H9 (cell line): ENCODE measurements at regions not wholly inside any gene's neighbourhood (a gene's known extent, or its start where the extent isn't known, plus 50 kb on each side); places are given as distances from the start of the nearest gene placed in this dataset.

Experiments used
- DNase-seq: peaks from one replicate; pipeline ENCODE4 v3.0.0-alpha.2; 2017
- H2AFZ ChIP-seq: one replicate; pipeline ENCODE4 v1.6.1; 2013; ENCODE audit warnings: mild to moderate bottlenecking, low read length, control low read depth, moderate library complexity
- H2AK5ac ChIP-seq: 2 replicates; pipeline ENCODE4 v1.6.1; 2013; ENCODE audit warnings: low read length, control low read depth, mixed read lengths; ENCODE audit not compliant: insufficient read length
- H2BK120ac ChIP-seq: one replicate; pipeline ENCODE4 v1.6.1; 2013; ENCODE audit warnings: low read depth, mild to moderate bottlenecking, low read length, control low read depth, inconsistent platforms; ENCODE audit not compliant: poor library complexity, severe bottlenecking
- H2BK12ac ChIP-seq: 2 replicates; pipeline ENCODE4 v1.6.1; 2013; ENCODE audit warnings: low read length, control low read depth, mixed read lengths, low read depth; ENCODE audit not compliant: insufficient read length
- H2BK15ac ChIP-seq: 2 replicates; pipeline ENCODE4 v1.6.1; 2013; ENCODE audit warnings: low read depth, low read length, control low read depth
- H2BK20ac ChIP-seq: one replicate; pipeline ENCODE4 v1.6.1; 2013; ENCODE audit warnings: low read depth, mild to moderate bottlenecking, low read length, control low read depth, inconsistent platforms; ENCODE audit not compliant: poor library complexity, severe bottlenecking
- H2BK5ac ChIP-seq: 2 replicates; pipeline ENCODE4 v1.6.1; 2013; ENCODE audit warnings: low read length, control low read depth, mixed read lengths; ENCODE audit not compliant: insufficient read length
- H3K14ac ChIP-seq: 2 replicates; pipeline ENCODE4 v1.6.1; 2013; ENCODE audit warnings: low read length, control low read depth; ENCODE audit not compliant: insufficient read depth
- H3K18ac ChIP-seq: 2 replicates; pipeline ENCODE4 v1.6.1; 2013; ENCODE audit warnings: low read depth, mild to moderate bottlenecking, mixed read lengths, low read length, control low read depth; ENCODE audit not compliant: insufficient read length
- H3K23ac ChIP-seq: 2 replicates; pipeline ENCODE4 v1.6.1; 2013; ENCODE audit warnings: low read length, control low read depth, mixed read lengths, low read depth; ENCODE audit not compliant: insufficient read length
- H3K23me2 ChIP-seq: 2 replicates; pipeline ENCODE4 v1.6.1; 2013; ENCODE audit warnings: low read depth, mild to moderate bottlenecking, mixed read lengths, low read length, control low read depth; ENCODE audit not compliant: insufficient read length, poor library complexity, severe bottlenecking
- H3K27ac ChIP-seq: 2 replicates; pipeline ENCODE4 v1.5.1; 2013; ENCODE audit warnings: low read length, control low read depth, mixed read lengths, low read depth; ENCODE audit not compliant: insufficient read length
- H3K27me3 ChIP-seq: 2 replicates; pipeline ENCODE4 v1.6.1; 2013; ENCODE audit warnings: low read length, control low read depth, inconsistent platforms; ENCODE audit not compliant: insufficient read depth
- H3K4ac ChIP-seq: 2 replicates; pipeline ENCODE4 v1.6.1; 2013; ENCODE audit warnings: low read depth, mild to moderate bottlenecking, control low read depth, inconsistent platforms, low read length, moderate library complexity
- H3K4me1 ChIP-seq: 2 replicates; pipeline ENCODE4 v1.6.1; 2013; ENCODE audit warnings: low read length, control low read depth, inconsistent platforms; ENCODE audit not compliant: insufficient read depth
- H3K4me2 ChIP-seq: 2 replicates; pipeline ENCODE4 v1.6.1; 2013; ENCODE audit warnings: low read length, control low read depth, mixed read lengths; ENCODE audit not compliant: insufficient read length, insufficient read depth
- H3K56ac ChIP-seq: 2 replicates; pipeline ENCODE4 v1.6.1; 2013; ENCODE audit warnings: low read depth, mild to moderate bottlenecking, mixed read lengths, low read length, control low read depth; ENCODE audit not compliant: insufficient read length
- H3K79me1 ChIP-seq: 2 replicates; pipeline ENCODE4 v1.6.1; 2013; ENCODE audit warnings: low read depth, mild to moderate bottlenecking, moderate library complexity, low read length, control low read depth, inconsistent platforms; ENCODE audit not compliant: insufficient read depth, poor library complexity, severe bottlenecking
- H3K79me2 ChIP-seq: 2 replicates; pipeline ENCODE4 v1.6.1; 2013; ENCODE audit warnings: low read length, control low read depth, inconsistent platforms; ENCODE audit not compliant: insufficient read depth
- H3K9ac ChIP-seq: 2 replicates; pipeline ENCODE4 v1.6.1; 2013; ENCODE audit warnings: low read length, control low read depth, mixed read lengths; ENCODE audit not compliant: insufficient read length; ENCODE audit errors: extremely low read depth
- H3K9me3 ChIP-seq: one replicate; pipeline ENCODE4 v1.6.1; 2013; ENCODE audit warnings: low read depth, low read length, inconsistent platforms; ENCODE audit not compliant: control insufficient read depth
- H3T11ph ChIP-seq: one replicate; pipeline ENCODE4 v1.6.1; 2013; ENCODE audit warnings: mild to moderate bottlenecking, low read length, control low read depth, inconsistent platforms
- H4K20me1 ChIP-seq: one replicate; pipeline ENCODE4 v1.6.1; 2013; ENCODE audit not compliant: control insufficient read depth, insufficient read length, insufficient read depth
- H4K5ac ChIP-seq: 2 replicates; pipeline ENCODE4 v1.6.1; 2013; ENCODE audit warnings: low read depth, mild to moderate bottlenecking, mixed read lengths, low read length, control low read depth; ENCODE audit not compliant: insufficient read length
- H4K8ac ChIP-seq: replicated peaks from 2 replicates; pipeline ENCODE4 v1.6.1; 2013; ENCODE audit warnings: low read length, control low read depth, mixed read lengths, low read depth; ENCODE audit not compliant: insufficient read length
- H4K91ac ChIP-seq: 2 replicates; pipeline ENCODE4 v1.6.1; 2013; ENCODE audit warnings: low read depth, mild to moderate bottlenecking, moderate library complexity, mixed read lengths, low read length, control low read depth; ENCODE audit not compliant: insufficient read length
- H3K27ac Mint-ChIP-seq, 3 experiments: 2 replicates in 2 of 3; 3 replicates in 1 of 3; pipeline ENCODE4 v1.8.0; 2020 to 2021; ENCODE audit warnings: mixed read lengths in 3 of 3, mild to moderate bottlenecking in 1 of 3, moderate library complexity in 1 of 3
- H3K27me3 Mint-ChIP-seq: 2 replicates; pipeline ENCODE4 v1.8.0; 2021; ENCODE audit warnings: low read depth, mild to moderate bottlenecking, moderate library complexity, mixed read lengths
- H3K36me3 Mint-ChIP-seq, 3 experiments: 2 replicates in 2 of 3; 3 replicates in 1 of 3; pipeline ENCODE4 v1.8.0; 2020 to 2021; ENCODE audit warnings: low read depth in 3 of 3, mixed read lengths in 3 of 3; ENCODE audit not compliant: insufficient read depth in 1 of 3
- H3K4me1 Mint-ChIP-seq, 2 experiments: 2 replicates each; pipeline ENCODE4 v1.8.0; 2020; ENCODE audit warnings: mixed read lengths in 2 of 2
- H3K4me3 Mint-ChIP-seq, 2 experiments: 2 replicates in 1 of 2; 3 replicates in 1 of 2; pipeline ENCODE4 v1.8.0; 2020 to 2021; ENCODE audit warnings: mild to moderate bottlenecking in 2 of 2, mixed read lengths in 2 of 2, moderate library complexity in 1 of 2
- H3K9me3 Mint-ChIP-seq, 2 experiments: 2 replicates in 1 of 2; 3 replicates in 1 of 2; pipeline ENCODE4 v1.8.0; 2020; ENCODE audit warnings: mild to moderate bottlenecking in 2 of 2, mixed read lengths in 2 of 2, moderate library complexity in 1 of 2
- WGBS: extraction: QIAGEN DNeasy Blood & Tissue Kit; methylation state at CpG from one replicate; pipeline ENCODE4 v1.1.7; 2013; ENCODE audit warnings: missing lambda C conversion rate, low lambda C conversion rate, mixed read lengths; ENCODE audit not compliant: insufficient read length; ENCODE audit errors: extremely low coverage; 5-methylcytosine and 5-hydroxymethylcytosine counted together
- TF ChIP-seq, protein P1 (sequence below): fragments of 200-600 bp; sonication (generic); conservative IDR thresholded peaks from 3 replicates; pipeline ENCODE4 v1.8.0; 2021; ENCODE audit warnings: antibody characterized with exemption, mild to moderate bottlenecking

DNA sequence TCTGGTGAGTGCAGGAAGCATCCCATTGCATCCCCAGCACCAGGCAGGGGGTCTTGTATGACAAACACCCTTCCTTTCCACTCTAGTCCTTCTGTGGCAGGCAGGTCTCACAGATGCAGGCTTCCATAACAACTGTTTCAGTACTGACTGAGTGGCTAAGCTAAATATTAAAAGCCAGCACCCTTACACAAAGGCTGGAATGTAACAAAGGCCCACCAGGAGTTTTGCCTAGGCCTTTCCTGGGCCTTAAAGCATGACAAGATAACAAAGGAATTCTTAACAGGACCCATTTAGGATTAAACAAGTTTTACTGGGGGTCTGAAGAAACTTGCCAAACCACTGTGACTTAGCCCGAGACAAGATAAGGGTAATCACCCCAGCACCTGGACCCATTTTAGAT is 228.9 kb upstream of the RPL38 start:
- no peaks in the 10 kb centered on the region for H3K79me1 ChIP-seq
- no peaks in the 10 kb centered on the region for H3K9me3 Mint-ChIP-seq
- TF ChIP-seq, protein P1, sequence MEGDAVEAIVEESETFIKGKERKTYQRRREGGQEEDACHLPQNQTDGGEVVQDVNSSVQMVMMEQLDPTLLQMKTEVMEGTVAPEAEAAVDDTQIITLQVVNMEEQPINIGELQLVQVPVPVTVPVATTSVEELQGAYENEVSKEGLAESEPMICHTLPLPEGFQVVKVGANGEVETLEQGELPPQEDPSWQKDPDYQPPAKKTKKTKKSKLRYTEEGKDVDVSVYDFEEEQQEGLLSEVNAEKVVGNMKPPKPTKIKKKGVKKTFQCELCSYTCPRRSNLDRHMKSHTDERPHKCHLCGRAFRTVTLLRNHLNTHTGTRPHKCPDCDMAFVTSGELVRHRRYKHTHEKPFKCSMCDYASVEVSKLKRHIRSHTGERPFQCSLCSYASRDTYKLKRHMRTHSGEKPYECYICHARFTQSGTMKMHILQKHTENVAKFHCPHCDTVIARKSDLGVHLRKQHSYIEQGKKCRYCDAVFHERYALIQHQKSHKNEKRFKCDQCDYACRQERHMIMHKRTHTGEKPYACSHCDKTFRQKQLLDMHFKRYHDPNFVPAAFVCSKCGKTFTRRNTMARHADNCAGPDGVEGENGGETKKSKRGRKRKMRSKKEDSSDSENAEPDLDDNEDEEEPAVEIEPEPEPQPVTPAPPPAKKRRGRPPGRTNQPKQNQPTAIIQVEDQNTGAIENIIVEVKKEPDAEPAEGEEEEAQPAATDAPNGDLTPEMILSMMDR, result no peak
- peak overlapping the region; percentile 52 to 89 (median 88); a peak in 6 of 7 replicates for H3K27ac Mint-ChIP-seq
- no peak overlapping the region for H3K27ac ChIP-seq
- no peak overlapping the region for H3K56ac ChIP-seq
- no peak overlapping the region for H3K18ac ChIP-seq
- H4K5ac ChIP-seq, result no peak overlapping the region
- H3K4ac ChIP-seq, result no peak overlapping the region
- no peak overlapping the region for H4K8ac ChIP-seq
- H4K91ac ChIP-seq, result no peak overlapping the region
- H3K4me1 ChIP-seq, result peaks cover 3% of the 10 kb centered on the region; the same call in 1 of the 2 replicates
- no peak overlapping the region for H3K4me3 Mint-ChIP-seq
- H2BK5ac ChIP-seq, result no peak overlapping the region
- WGBS, result no CpG with 5 or more reads among the region's 1 CpG
- no peak overlapping the region for H2BK20ac ChIP-seq
- H3T11ph ChIP-seq, result no peak overlapping the region
- H2BK12ac ChIP-seq, result no peak overlapping the region
- H3K79me2 ChIP-seq, result no peaks in the 10 kb centered on the region
- H3K27me3 ChIP-seq, result no peaks in the 10 kb centered on the region
- H2AK5ac ChIP-seq, result no peak overlapping the region
- no peaks in the 10 kb centered on the region for H3K36me3 Mint-ChIP-seq
- no peak overlapping the region for H2BK15ac ChIP-seq
- no peak overlapping the region for H2AFZ ChIP-seq
- no peak overlapping the region for H3K23ac ChIP-seq
- H3K14ac ChIP-seq, result no peak overlapping the region
- no peaks in the 10 kb centered on the region for H3K23me2 ChIP-seq
- peaks cover 20% of the 10 kb centered on the region for H3K27me3 Mint-ChIP-seq
- no peaks in the 10 kb centered on the region for H4K20me1 ChIP-seq
- H3K4me1 Mint-ChIP-seq, result peaks cover 34 to 40% of the 10 kb centered on the region in 2 experiments
- no peak overlapping the region for H2BK120ac ChIP-seq
- no peaks in the 10 kb centered on the region for H3K9me3 ChIP-seq
- H3K4me2 ChIP-seq, result no peak overlapping the region
- no peak for DNase-seq
- no peak overlapping the region for H3K9ac ChIP-seq
